Adrenal gland (tissue), 5 donors: ENCODE measurements at regions not wholly inside any gene's neighbourhood (a gene's known extent, or its start where the extent isn't known, plus 50 kb on each side); places are given as distances from the start of the nearest gene placed in this dataset.

Experiments
- POLR2A ChIP-seq, 2 donors: fragments of 450-650 bp; IDR thresholded peaks; one replicate each; pipeline ENCODE4 v1.6.1; 2017; ENCODE audit warnings: antibody characterized with exemption in 2 of 2, mild to moderate bottlenecking in 2 of 2, moderate library complexity in 1 of 2
- TF ChIP-seq, protein P1 (sequence below), 6 experiments: fragments of 450-650 bp in 4 of 6; fragments of 200-600 bp in 2 of 6; sonication (generic) in 1 of 6; IDR thresholded peaks; 1 replicate in 5 of 6; 2 replicates in 1 of 6; pipeline versions ENCODE4 v1.5.1 to v1.8.0; 2016 to 2021; ENCODE audit warnings: antibody characterized with exemption in 6 of 6, mild to moderate bottlenecking in 2 of 6, moderate library complexity in 1 of 6
- donor health status: DM: no; HTN: no; CAD: no.

DNA sequence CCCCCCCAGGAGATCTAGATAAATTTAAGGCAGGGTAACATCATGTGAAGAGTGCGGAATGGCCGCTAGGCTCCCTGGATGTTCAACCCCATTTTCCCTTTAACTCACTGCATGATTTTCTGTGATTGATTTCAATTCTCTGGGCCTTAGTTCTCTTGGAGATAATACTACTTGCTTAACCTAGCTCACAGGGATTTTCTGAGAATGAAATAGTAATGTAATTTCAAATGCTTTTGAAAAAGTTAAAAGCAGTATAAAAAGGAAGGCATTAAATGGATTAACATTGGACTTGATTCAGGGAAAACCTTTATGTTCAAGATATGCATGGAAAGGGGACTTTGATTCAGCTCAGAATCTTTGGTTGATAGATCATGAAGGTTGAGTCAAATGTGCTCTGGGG lies 90.9 kb downstream of the KIF4B start:
- TF ChIP-seq, protein P1, sequence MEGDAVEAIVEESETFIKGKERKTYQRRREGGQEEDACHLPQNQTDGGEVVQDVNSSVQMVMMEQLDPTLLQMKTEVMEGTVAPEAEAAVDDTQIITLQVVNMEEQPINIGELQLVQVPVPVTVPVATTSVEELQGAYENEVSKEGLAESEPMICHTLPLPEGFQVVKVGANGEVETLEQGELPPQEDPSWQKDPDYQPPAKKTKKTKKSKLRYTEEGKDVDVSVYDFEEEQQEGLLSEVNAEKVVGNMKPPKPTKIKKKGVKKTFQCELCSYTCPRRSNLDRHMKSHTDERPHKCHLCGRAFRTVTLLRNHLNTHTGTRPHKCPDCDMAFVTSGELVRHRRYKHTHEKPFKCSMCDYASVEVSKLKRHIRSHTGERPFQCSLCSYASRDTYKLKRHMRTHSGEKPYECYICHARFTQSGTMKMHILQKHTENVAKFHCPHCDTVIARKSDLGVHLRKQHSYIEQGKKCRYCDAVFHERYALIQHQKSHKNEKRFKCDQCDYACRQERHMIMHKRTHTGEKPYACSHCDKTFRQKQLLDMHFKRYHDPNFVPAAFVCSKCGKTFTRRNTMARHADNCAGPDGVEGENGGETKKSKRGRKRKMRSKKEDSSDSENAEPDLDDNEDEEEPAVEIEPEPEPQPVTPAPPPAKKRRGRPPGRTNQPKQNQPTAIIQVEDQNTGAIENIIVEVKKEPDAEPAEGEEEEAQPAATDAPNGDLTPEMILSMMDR (IDR thresholded peaks at IDR 0.05) = no peak
- TF ChIP-seq POLR2A (IDR thresholded peaks at IDR 0.05) = no peak
